HFF-Myc (cell line): ENCODE measurements at regions not wholly inside any gene's neighbourhood (a gene's known extent, or its start where the extent isn't known, plus 50 kb on each side); places are given as distances from the start of the nearest gene placed in this dataset.

Experiments
- DNase-seq: peaks from one replicate; pipeline ENCODE4 v3.0.0-alpha.2; 2011; ENCODE audit warnings: low read depth; ENCODE audit errors: extremely low read depth
- H3K4me3 ChIP-seq: replicated peaks from 2 replicates; pipeline ENCODE4 v1.5.1; 2011; ENCODE audit warnings: low read depth, mild to moderate bottlenecking, control low read depth, low read length
- TF ChIP-seq, protein P1 (sequence below): IDR thresholded peaks from 2 replicates; pipeline ENCODE4 v1.5.1; 2012; ENCODE audit warnings: mild to moderate bottlenecking, low read depth, low read length, control low read depth; ENCODE audit errors: missing control alignments

DNA sequence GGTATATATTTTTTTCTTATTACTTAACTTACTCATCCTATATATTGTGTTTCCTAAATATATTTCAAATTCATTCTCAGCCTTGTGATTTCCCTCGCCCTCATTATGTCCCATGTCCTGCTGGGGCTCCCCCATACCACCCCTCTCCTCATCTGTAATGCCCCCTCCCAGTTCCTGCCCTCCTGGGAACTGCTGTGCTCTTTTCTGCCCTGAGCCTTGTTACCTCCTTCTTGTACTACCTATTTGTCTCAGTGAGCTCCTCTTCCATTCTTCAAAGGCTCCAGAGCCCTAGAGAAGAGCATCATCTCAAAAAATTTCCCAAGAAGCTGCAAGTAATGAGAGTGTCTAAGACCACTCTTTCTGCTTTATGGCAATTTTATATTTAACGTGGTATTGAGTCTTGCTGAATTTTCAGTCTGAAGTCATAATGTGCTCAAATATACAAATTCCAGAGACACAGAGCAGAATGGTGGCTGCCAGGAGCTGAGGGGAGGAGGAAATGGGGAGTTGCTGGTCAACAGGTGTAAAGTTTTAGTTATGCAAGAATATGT, 66.5 kb upstream of the TOP3B start:
- TF ChIP-seq, protein P1, sequence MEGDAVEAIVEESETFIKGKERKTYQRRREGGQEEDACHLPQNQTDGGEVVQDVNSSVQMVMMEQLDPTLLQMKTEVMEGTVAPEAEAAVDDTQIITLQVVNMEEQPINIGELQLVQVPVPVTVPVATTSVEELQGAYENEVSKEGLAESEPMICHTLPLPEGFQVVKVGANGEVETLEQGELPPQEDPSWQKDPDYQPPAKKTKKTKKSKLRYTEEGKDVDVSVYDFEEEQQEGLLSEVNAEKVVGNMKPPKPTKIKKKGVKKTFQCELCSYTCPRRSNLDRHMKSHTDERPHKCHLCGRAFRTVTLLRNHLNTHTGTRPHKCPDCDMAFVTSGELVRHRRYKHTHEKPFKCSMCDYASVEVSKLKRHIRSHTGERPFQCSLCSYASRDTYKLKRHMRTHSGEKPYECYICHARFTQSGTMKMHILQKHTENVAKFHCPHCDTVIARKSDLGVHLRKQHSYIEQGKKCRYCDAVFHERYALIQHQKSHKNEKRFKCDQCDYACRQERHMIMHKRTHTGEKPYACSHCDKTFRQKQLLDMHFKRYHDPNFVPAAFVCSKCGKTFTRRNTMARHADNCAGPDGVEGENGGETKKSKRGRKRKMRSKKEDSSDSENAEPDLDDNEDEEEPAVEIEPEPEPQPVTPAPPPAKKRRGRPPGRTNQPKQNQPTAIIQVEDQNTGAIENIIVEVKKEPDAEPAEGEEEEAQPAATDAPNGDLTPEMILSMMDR = no peak
- DNase-seq = no peak
- H3K4me3 ChIP-seq = no peak overlapping the region

DNA sequence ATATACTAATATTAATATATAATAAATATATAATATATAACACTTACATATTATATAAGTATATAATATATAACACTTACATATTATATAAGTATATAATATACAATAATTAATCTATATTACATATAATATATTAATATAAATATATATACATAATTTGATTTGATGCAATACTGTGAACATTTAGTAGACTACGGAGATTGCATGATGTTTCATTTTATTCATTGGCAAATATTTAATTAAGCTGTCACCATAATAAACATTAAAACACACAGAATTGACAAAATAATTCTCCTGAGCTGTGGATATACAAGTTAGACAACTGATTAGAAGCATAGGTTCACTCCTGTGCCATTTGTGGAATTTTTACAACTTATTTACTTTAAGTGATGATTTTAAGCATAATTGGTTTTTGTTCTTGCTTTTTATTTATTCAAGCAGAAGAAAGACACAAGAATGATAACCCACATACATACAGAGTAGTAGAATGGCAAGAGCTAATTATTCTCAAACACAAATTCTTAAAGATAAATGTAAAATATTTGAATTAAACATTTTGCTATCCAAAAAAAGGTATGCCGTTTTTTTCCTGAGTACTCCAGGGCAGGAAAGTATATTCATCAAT, 65.8 kb upstream of the TOP3B start:
- DNase-seq = no peak
- H3K4me3 ChIP-seq = no peak overlapping the region
- TF ChIP-seq, protein P1 = no peak

DNA sequence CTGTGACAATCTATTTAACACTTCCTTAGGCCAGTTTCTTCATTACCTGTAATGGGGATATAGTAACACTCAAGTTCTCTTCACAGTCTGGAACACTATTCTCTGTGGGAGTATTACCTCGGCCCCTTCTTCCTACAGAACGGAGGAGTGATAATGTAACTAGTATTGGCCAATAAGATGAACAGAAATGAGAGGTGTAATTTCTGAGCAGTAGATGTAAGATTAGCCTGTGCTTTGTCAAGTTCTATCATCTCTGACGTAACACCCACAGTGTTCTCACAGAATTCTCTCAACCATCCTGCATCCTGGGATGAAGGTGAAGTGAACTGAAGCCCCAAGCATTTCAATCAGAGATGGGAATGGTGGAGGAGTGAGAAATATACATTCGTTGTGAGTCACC, 65.2 kb upstream of the TOP3B start:
- no peak for DNase-seq
- H3K4me3 ChIP-seq = no peak overlapping the region
- TF ChIP-seq, protein P1 = no peak

DNA sequence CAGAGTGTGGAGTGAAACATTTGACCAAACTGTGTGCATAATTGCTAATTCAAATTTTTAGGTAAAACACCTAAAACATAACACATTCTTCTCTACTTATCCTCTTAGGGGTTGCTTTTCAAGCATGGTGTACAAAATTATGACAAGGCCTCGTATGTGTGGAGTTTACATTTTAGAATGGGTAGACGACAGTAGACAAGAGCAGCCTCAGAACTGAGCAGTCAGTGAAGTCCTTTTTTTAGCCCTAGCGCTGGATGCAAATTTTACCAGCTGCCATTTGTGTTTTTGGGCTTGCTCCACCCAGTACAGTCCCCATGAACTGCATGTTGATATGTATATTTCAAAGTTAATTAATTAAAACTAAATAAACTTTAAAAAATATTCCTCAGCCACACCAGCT, 64.7 kb upstream of the TOP3B start:
- no peak for DNase-seq
- no peak overlapping the region for H3K4me3 ChIP-seq
- TF ChIP-seq, protein P1 = no peak

DNA sequence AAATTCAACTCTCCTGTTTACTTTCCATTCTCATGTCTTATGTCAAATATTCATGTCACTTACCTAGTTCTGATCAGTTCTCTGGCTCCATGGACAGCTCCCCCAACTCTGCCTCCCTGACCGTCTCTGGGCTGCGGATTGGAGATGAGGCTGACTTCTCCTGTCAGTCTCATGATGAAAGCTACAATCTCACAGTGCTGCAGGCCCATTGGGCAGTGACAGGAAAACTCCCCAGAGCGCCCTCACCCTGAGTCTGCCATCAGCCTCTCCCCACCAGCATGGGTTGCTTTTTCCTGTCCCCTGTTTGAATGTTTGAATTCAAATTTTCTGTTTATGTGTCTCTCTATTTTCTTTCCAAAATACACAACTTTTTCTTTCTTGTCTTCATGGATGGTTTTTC, 63.8 kb upstream of the TOP3B start:
- TF ChIP-seq, protein P1 = no peak
- H3K4me3 ChIP-seq = no peak overlapping the region
- DNase-seq = no peak

DNA sequence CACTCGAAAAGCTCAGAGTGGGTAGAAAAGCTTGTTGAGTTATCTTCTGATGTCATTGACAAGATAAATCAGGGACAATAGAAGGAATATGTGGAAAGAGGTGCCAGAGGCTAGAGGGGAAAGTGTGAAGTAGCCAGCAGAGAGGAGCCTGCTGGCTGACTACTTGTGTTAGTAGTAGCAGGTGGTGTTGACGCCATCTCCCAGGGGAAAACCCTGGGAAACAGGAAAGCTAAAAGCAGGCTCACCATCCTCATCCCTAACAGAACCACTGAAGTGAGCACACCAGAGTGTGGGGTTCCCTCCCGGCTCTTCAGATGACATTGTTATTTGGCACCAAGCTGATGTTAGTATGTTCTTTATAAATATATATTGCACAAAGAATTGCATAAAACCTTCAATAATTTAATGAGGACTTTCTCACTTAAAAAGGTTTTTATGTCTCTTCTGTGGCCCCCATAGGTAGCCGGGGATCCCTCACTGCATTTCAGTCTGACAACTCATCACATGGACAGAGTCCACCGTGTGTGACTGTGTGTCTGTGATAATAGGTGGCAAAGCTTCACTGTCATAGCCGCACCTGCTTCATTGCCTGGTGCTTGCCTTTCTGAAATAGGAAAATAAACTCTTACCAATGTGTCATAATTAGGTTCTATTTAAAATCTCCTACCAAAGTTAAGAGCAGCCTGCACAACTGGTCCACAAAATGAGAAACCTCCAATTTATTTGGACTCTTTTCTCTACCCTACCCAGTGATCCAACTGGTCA, 63.2 kb upstream of the TOP3B start:
- H3K4me3 ChIP-seq = no peak overlapping the region
- no peak for DNase-seq
- TF ChIP-seq, protein P1 = no peak
